ENCODE measurements at regions not wholly inside any gene's neighbourhood (a gene's known extent, or its start where the extent isn't known, plus 50 kb on each side); places are given as distances from the start of the nearest gene placed in this dataset.

- FAIRE-seq (no peak), ATAC-seq (no peak), DNase-seq (ENCODE audit: low read depth in 1 of 2, low spot score in 1 of 2) (no peak)
- Histone ChIP-seq H3K4me1 (no peaks in the 10 kb centered on the region), H3K4me3 (no peak overlapping the region), H3K9me3 (no peaks in the 10 kb centered on the region), H3K4me2 (no peak overlapping the region), H3K27ac (no peak overlapping the region)
- WGBS (ENCODE audit: missing lambda C conversion rate) = 25% methylated on average over 4 of the region's 4 CpGs
- no peak for TF ChIP-seq SMC3 (IDR thresholded peaks at IDR 0.05)
- no peak for TF ChIP-seq ZC3H11A (IDR thresholded peaks at IDR 0.05)
- no peak for TF ChIP-seq ZSCAN20 (CRISPR knock-in tag; IDR thresholded peaks at IDR 0.05)
- no peak for TF ChIP-seq ESRRA (IDR thresholded peaks at IDR 0.05; ENCODE audit: borderline replicate concordance, low read length)
- TF ChIP-seq HMGXB4 (CRISPR knock-in tag; IDR thresholded peaks at IDR 0.05; ENCODE audit: borderline replicate concordance) = no peak
- no peak for TF ChIP-seq EHF (CRISPR knock-in tag; IDR thresholded peaks at IDR 0.05)
- ChIA-PET POLR2A (no interaction called here), CTCF (no interaction called here)
Measured at GRCh38 chr4:11334887-11335286, 93.8 kb downstream of the HS3ST1 start.

- DNase-seq (ENCODE audit: low read depth in 1 of 2, low spot score in 1 of 2) (no peak), FAIRE-seq (no peak), ATAC-seq (no peak)
- Histone ChIP-seq H3K4me3 (no peak overlapping the region), H3K9me3 (no peaks in the 10 kb centered on the region), H3K4me2 (no peak overlapping the region), H3K4me1 (no peaks in the 10 kb centered on the region), H3K27ac (no peak overlapping the region)
- 0% methylated on average over 2 of the region's 2 CpGs for WGBS (ENCODE audit: missing lambda C conversion rate)
- TF ChIP-seq POLR2AphosphoS2 (conservative IDR thresholded peaks at IDR 0.05; ENCODE audit: low read length) (no peak), RFX5 (IDR thresholded peaks at IDR 0.05) (no peak), EP300 (IDR thresholded peaks at IDR 0.05) (no peak), BHLHE40 (IDR thresholded peaks at IDR 0.05; ENCODE audit: low read depth, low read length) (no peak), EHF (CRISPR knock-in tag; IDR thresholded peaks at IDR 0.05) (no peak), SREBF2 (IDR thresholded peaks at IDR 0.05) (no peak), CEBPB (IDR thresholded peaks at IDR 0.05) (no peak), ELK1 (IDR thresholded peaks at IDR 0.05; ENCODE audit: low read depth, low read length) (no peak), E2F6 (IDR thresholded peaks at IDR 0.05; ENCODE audit: borderline replicate concordance, low read depth) (no peak), KDM1A (IDR thresholded peaks at IDR 0.05; ENCODE audit: low read depth) (no peak), CTCF (IDR thresholded peaks at IDR 0.05) (no peak), NPAS2 (CRISPR knock-in tag; IDR thresholded peaks at IDR 0.05; ENCODE audit: borderline replicate concordance) (no peak), CBX2 (IDR thresholded peaks at IDR 0.05; ENCODE audit: borderline replicate concordance, low read depth) (no peak)
- ChIA-PET CTCF (no interaction called here), POLR2A (no interaction called here)
Measured at GRCh38 chr4:11328401-11328800, 100.3 kb downstream of the HS3ST1 start.

GRCh38 chr4:11326021-11326420 is 102.7 kb downstream of the HS3ST1 start:
- no peak overlapping the region for H3K27ac ChIP-seq
- H3K4me2 ChIP-seq = no peak overlapping the region
- FAIRE-seq (no peak), ATAC-seq (no peak), DNase-seq (ENCODE audit: low read depth in 1 of 2, low spot score in 1 of 2) (no peak)
- H3K4me3 ChIP-seq = no peak overlapping the region
- ChIA-PET POLR2A (no interaction called here), CTCF (no interaction called here)
- WGBS (ENCODE audit: missing lambda C conversion rate) = 0% methylated on average over 2 of the region's 2 CpGs
- no peaks in the 10 kb centered on the region for H3K4me1 ChIP-seq
- no peaks in the 10 kb centered on the region for H3K9me3 ChIP-seq
- TF ChIP-seq PBX3 (IDR thresholded peaks at IDR 0.05) = no peak
- no peak for TF ChIP-seq MAFK (IDR thresholded peaks at IDR 0.05; ENCODE audit: partially characterized antibody)
- no peak for TF ChIP-seq ZFP36 (IDR thresholded peaks at IDR 0.05; ENCODE audit: borderline replicate concordance, partially characterized antibody)
- no peak for TF ChIP-seq CHD2 (IDR thresholded peaks at IDR 0.05; ENCODE audit: low read length, partially characterized antibody)
- TF ChIP-seq POLR2A (IDR thresholded peaks at IDR 0.05; ENCODE audit: low read length) = no peak
- TF ChIP-seq REST (IDR thresholded peaks at IDR 0.05) = no peak
- no peak for TF ChIP-seq ELK1 (IDR thresholded peaks at IDR 0.05; ENCODE audit: low read depth, low read length)
- no peak for TF ChIP-seq KDM5A (IDR thresholded peaks at IDR 0.05)

Data from A549 (cell line).